WTC11 (cell line): ENCODE measurements at regions not wholly inside any gene's neighbourhood (a gene's known extent, or its start where the extent isn't known, plus 50 kb on each side); places are given as distances from the start of the nearest gene placed in this dataset.

Experiments
- ATAC-seq: fragments of 200-7000 bp; cut with Tn5 transposase; 2 replicates; pipeline ENCODE4 v1.10.0; 2021; ENCODE audit warnings: mild to moderate bottlenecking, moderate library complexity
- CTCF ChIA-PET: fragments of 300-600 bp; sonication (Branson Sonifier 250); formaldehyde crosslinking; loops from one replicate; lab custom pipeline; 2021; ENCODE audit warnings: antibody characterized with exemption; lab: Charles Lee
- POLR2A ChIA-PET: fragments of 350-600 bp; sonication (Branson Sonifier 250); formaldehyde crosslinking; loops from one replicate; lab custom pipeline; 2021; ENCODE audit warnings: antibody characterized with exemption; lab: Charles Lee
- DNase-seq: peaks from one replicate; pipeline ENCODE4 v3.0.0; 2021; ENCODE audit warnings: low spot score
- H3K27ac Mint-ChIP-seq: 2 replicates; pipeline ENCODE4 v1.8.0; 2021; ENCODE audit warnings: mixed read lengths
- H3K27me3 Mint-ChIP-seq: 2 replicates; pipeline ENCODE4 v1.8.0; 2021; ENCODE audit warnings: low read depth, mild to moderate bottlenecking, moderate library complexity, mixed read lengths
- H3K36me3 Mint-ChIP-seq: 2 replicates; pipeline ENCODE4 v1.8.0; 2021; ENCODE audit warnings: mixed read lengths
- H3K4me1 Mint-ChIP-seq: 2 replicates; pipeline ENCODE4 v1.8.0; 2022; ENCODE audit warnings: mixed read lengths
- H3K4me3 Mint-ChIP-seq: 2 replicates; pipeline ENCODE4 v1.8.0; 2021; ENCODE audit warnings: mild to moderate bottlenecking, moderate library complexity, mixed read lengths
- H3K9me3 Mint-ChIP-seq: 2 replicates; pipeline ENCODE4 v1.8.0; 2021; ENCODE audit warnings: mixed read lengths
- ARID4B ChIP-seq: sonication (generic); formaldehyde crosslinking; IDR thresholded peaks from 2 replicates; pipeline ENCODE4 v1.8.0; 2023; ENCODE audit warnings: missing genetic modification reagents, mild to moderate bottlenecking, borderline replicate concordance
- ATF6 ChIP-seq: sonication (generic); formaldehyde crosslinking; IDR thresholded peaks from 2 replicates; pipeline ENCODE4 v1.8.1; 2023; ENCODE audit warnings: mild to moderate bottlenecking, missing genetic modification reagents
- CBFB ChIP-seq: sonication (generic); formaldehyde crosslinking; IDR thresholded peaks from 2 replicates; pipeline ENCODE4 v1.8.1; 2022; ENCODE audit warnings: mild to moderate bottlenecking, low read depth, missing genetic modification reagents
- E2F5 ChIP-seq: sonication (generic); formaldehyde crosslinking; IDR thresholded peaks from 2 replicates; pipeline ENCODE4 v1.8.1; 2022; ENCODE audit warnings: mild to moderate bottlenecking, moderate library complexity, missing genetic modification reagents
- ETV6 ChIP-seq: sonication (generic); formaldehyde crosslinking; IDR thresholded peaks from 2 replicates; pipeline ENCODE4 v1.8.1; 2022; ENCODE audit warnings: mild to moderate bottlenecking, missing genetic modification reagents
- FOXJ3 ChIP-seq: sonication (generic); formaldehyde crosslinking; IDR thresholded peaks from 2 replicates; pipeline ENCODE4 v1.9.0; 2021; ENCODE audit warnings: missing genetic modification reagents, mild to moderate bottlenecking, borderline replicate concordance
- JUN ChIP-seq: sonication (generic); formaldehyde crosslinking; IDR thresholded peaks from 2 replicates; pipeline ENCODE4 v1.8.0; 2023; ENCODE audit warnings: mild to moderate bottlenecking, missing genetic modification reagents
- MYBL2 ChIP-seq: sonication (generic); formaldehyde crosslinking; IDR thresholded peaks from 2 replicates; pipeline ENCODE4 v1.8.1; 2023; ENCODE audit warnings: mild to moderate bottlenecking, moderate library complexity, missing genetic modification reagents
- NR2C2 ChIP-seq: sonication (generic); formaldehyde crosslinking; IDR thresholded peaks from 2 replicates; pipeline ENCODE4 v1.8.0; 2022; ENCODE audit warnings: mild to moderate bottlenecking, missing genetic modification reagents
- PRDM15 ChIP-seq: sonication (generic); formaldehyde crosslinking; IDR thresholded peaks from 2 replicates; pipeline ENCODE4 v1.8.0; 2022; ENCODE audit warnings: missing genetic modification reagents
- PREB ChIP-seq: sonication (generic); formaldehyde crosslinking; IDR thresholded peaks from 2 replicates; pipeline ENCODE4 v1.8.1; 2022; ENCODE audit warnings: mild to moderate bottlenecking, missing genetic modification reagents, moderate library complexity, borderline replicate concordance
- TEAD4 ChIP-seq: sonication (generic); formaldehyde crosslinking; IDR thresholded peaks from 2 replicates; pipeline ENCODE4 v1.8.0; 2022; ENCODE audit warnings: mild to moderate bottlenecking, missing genetic modification reagents
- ZBTB43 ChIP-seq: sonication (generic); formaldehyde crosslinking; IDR thresholded peaks from 2 replicates; pipeline ENCODE4 v1.8.1; 2023; ENCODE audit warnings: mild to moderate bottlenecking, missing genetic modification reagents
- ZNF138 ChIP-seq: sonication (generic); formaldehyde crosslinking; conservative IDR thresholded peaks from 2 replicates; pipeline ENCODE4 v1.8.1; 2022; ENCODE audit warnings: mild to moderate bottlenecking, moderate library complexity, missing genetic modification reagents
- ZNF219 ChIP-seq: sonication (generic); formaldehyde crosslinking; IDR thresholded peaks from 2 replicates; pipeline ENCODE4 v1.8.0; 2023; ENCODE audit warnings: missing genetic modification reagents, mild to moderate bottlenecking, borderline replicate concordance
- ZNF425 ChIP-seq: fragments of 250-450 bp; sonication (Bioruptor Pico); conservative IDR thresholded peaks from 2 replicates; pipeline ENCODE4 v1.9.0; 2021; ENCODE audit warnings: mild to moderate bottlenecking

GRCh38 chr20:61118429-61119224 lies 133.4 kb upstream of the CDH4 start (continued):
- TF ChIP-seq ARID4B (CRISPR knock-in tag) (no peak), NR2C2 (CRISPR knock-in tag) (no peak), ZBTB43 (CRISPR knock-in tag) (no peak), ZNF219 (CRISPR knock-in tag) (no peak), PRDM15 (no peak), JUN (CRISPR knock-in tag) (no peak)

GRCh38 chr20:61119273-61119672 lies 132.8 kb upstream of the CDH4 start:
- POLR2A ChIA-PET, result no interaction called here
- DNase-seq (no peak), ATAC-seq (no peak)
- H3K4me1 Mint-ChIP-seq, result peaks cover 13% of the 10 kb centered on the region
- H3K27me3 Mint-ChIP-seq, result peaks cover 56% of the 10 kb centered on the region
- H3K9me3 Mint-ChIP-seq, result peaks cover 9% of the 10 kb centered on the region
- H3K27ac Mint-ChIP-seq, result no peak overlapping the region
- H3K4me3 Mint-ChIP-seq, result no peak overlapping the region
- peaks cover 9% of the 10 kb centered on the region for H3K36me3 Mint-ChIP-seq
- CTCF ChIA-PET, result interaction anchor here (1.1 kb wide), 1 partner anchor 110 kb away, joined by 3 read pairs; no protein-coding TSS in a partner anchor
- no peak for TF ChIP-seq MYBL2 (CRISPR knock-in tag)
- TF ChIP-seq TEAD4, result no peak
- no peak for TF ChIP-seq ETV6 (CRISPR knock-in tag)
- TF ChIP-seq ATF6 (CRISPR knock-in tag), result no peak
- no peak for TF ChIP-seq ZNF138 (CRISPR knock-in tag)
- no peak for TF ChIP-seq ZNF425 (CRISPR knock-in tag)
- TF ChIP-seq ZBTB43 (CRISPR knock-in tag), result no peak
- no peak for TF ChIP-seq CBFB
- no peak for TF ChIP-seq PREB (CRISPR knock-in tag)
- no peak for TF ChIP-seq E2F5 (CRISPR knock-in tag)
- TF ChIP-seq FOXJ3 (CRISPR knock-in tag), result no peak
